GM23248 (cell line): ENCODE measurements at regions not wholly inside any gene's neighbourhood (a gene's known extent, or its start where the extent isn't known, plus 50 kb on each side); places are given as distances from the start of the nearest gene placed in this dataset.

Source experiments
- EZH2 ChIP-seq: fragments of 200-600 bp; sonication (generic); IDR thresholded peaks from 2 replicates; pipeline ENCODE4 v1.6.1; 2018; ENCODE audit warnings: antibody characterized with exemption, mild to moderate bottlenecking; ENCODE audit not compliant: insufficient read depth, poor library complexity, severe bottlenecking
- EZH2phosphoT487 ChIP-seq: fragments of 200-600 bp; sonication (generic); IDR thresholded peaks from 2 replicates; pipeline ENCODE4 v1.6.1; 2018; ENCODE audit warnings: antibody characterized with exemption, moderate library complexity, mild to moderate bottlenecking, low read depth; ENCODE audit not compliant: insufficient read depth

DNA sequence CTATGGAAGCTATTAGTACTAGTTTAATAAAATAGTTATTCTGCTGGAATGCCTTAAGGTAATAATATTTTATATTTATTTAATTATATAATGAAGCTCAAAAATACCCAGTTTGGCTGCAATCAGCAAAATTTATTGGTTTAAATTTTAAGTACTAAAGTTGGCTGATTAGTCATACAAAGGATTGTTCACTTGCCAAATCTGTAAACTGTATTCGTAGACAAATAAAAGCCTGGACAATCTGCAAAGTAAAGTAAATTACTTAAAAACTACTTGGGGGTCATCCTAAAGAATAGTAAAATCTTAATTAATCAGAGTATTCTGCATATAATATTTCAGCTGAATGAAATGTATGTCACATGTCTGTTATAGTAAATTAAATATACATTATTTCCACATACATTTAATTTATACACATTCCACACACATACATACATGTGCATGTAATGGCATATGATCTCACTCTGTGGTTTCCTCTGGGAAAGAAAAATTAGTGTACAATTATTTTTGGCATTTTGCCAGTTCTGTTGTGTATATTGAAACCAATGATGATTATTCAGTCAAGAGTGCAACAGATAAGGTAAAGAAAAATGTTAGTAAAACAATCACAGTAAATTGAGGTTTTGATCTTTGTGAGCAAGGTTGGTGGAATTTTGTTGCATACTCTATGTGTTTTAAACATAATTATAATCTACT is 455.9 kb downstream of the CDH9 start:
- TF ChIP-seq EZH2: no peak
- TF ChIP-seq EZH2phosphoT487: no peak
